K562 (cell line): ENCODE measurements at regions not wholly inside any gene's neighbourhood (a gene's known extent, or its start where the extent isn't known, plus 50 kb on each side); places are given as distances from the start of the nearest gene placed in this dataset.
A peak's percentile ranks its signal among the peaks of the same experiment; 100 is the strongest.

Experiments
- ARID1B ChIP-seq: fragments of 450-650 bp; IDR thresholded peaks from 2 replicates; pipeline ENCODE4 v1.6.1; 2016; ENCODE audit warnings: antibody characterized with exemption, mild to moderate bottlenecking, inconsistent platforms
- BACH1 ChIP-seq: fragments of 200-800 bp; sonication (Bioruptor generic); IDR thresholded peaks from 2 replicates; pipeline ENCODE4 v1.6.1; 2016; ENCODE audit warnings: missing genetic modification characterization, missing compliant biosample characterization
- CCNT2 ChIP-seq: IDR thresholded peaks from 2 replicates; pipeline ENCODE4 v1.6.1; 2011; ENCODE audit warnings: borderline replicate concordance, low read depth, mild to moderate bottlenecking, moderate library complexity, mixed read lengths, low read length; ENCODE audit not compliant: insufficient read length; ENCODE audit errors: extremely low read depth
- CREBBP ChIP-seq: IDR thresholded peaks from one replicate; pipeline ENCODE4 v1.6.1; 2012; ENCODE audit warnings: low read depth, mild to moderate bottlenecking, control low read depth, inconsistent platforms, low read length
- EP300 ChIP-seq: IDR thresholded peaks from 2 replicates; pipeline ENCODE4 v1.6.1; 2012; ENCODE audit warnings: low read length, improper control_type of control experiment
- EP400 ChIP-seq: fragments of 450-650 bp; IDR thresholded peaks from 2 replicates; pipeline ENCODE4 v1.6.1; 2017; ENCODE audit warnings: antibody characterized with exemption, mild to moderate bottlenecking, moderate library complexity
- ETV5 ChIP-seq: sonication (generic); formaldehyde crosslinking; IDR thresholded peaks from 2 replicates; pipeline ENCODE4 v1.4.0; 2020; ENCODE audit warnings: low read depth, mild to moderate bottlenecking, missing genetic modification reagents
- FOXJ2 ChIP-seq: fragments of 200-800 bp; sonication (Bioruptor generic); IDR thresholded peaks from 2 replicates; pipeline ENCODE4 v1.6.1; 2016; ENCODE audit warnings: missing genetic modification characterization, missing compliant biosample characterization
- FOXK2 ChIP-seq, 2 experiments: fragments of 450-650 bp; IDR thresholded peaks in 1 of 2; conservative IDR thresholded peaks in 1 of 2; 2 replicates each; pipeline ENCODE4 v1.6.1; 2016; ENCODE audit warnings: low read depth in 2 of 2, mild to moderate bottlenecking in 1 of 2
- HDAC6 ChIP-seq: IDR thresholded peaks from 2 replicates; pipeline ENCODE4 v1.6.1; 2012; ENCODE audit warnings: low read depth, mild to moderate bottlenecking, control low read depth, inconsistent platforms, low read length, moderate library complexity
- KDM1A ChIP-seq, 2 experiments: fragments of 450-650 bp; IDR thresholded peaks; 2 replicates each; pipeline ENCODE4 v1.6.1; 2016; ENCODE audit warnings: mild to moderate bottlenecking in 2 of 2
- POLR2B ChIP-seq: fragments of 450-650 bp; IDR thresholded peaks from 2 replicates; pipeline ENCODE4 v1.6.1; 2018; ENCODE audit warnings: low read depth; ENCODE audit not compliant: partially characterized antibody
- SAFB2 ChIP-seq: fragments of 200-400 bp; formaldehyde crosslinking; IDR thresholded peaks from 2 replicates; pipeline ENCODE4 v1.6.1; 2018; ENCODE audit warnings: borderline replicate concordance, low read length, low read depth, moderate library complexity; ENCODE audit not compliant: severe bottlenecking
- TEAD2 ChIP-seq: fragments of 450-650 bp; IDR thresholded peaks from 2 replicates; pipeline ENCODE4 v1.6.1; 2016; ENCODE audit warnings: missing genetic modification characterization, control low read depth, missing compliant biosample characterization
- THRB ChIP-seq: fragments of 450-650 bp; formaldehyde crosslinking; conservative IDR thresholded peaks from 2 replicates; pipeline ENCODE4 v1.4.0; 2022; ENCODE audit warnings: mild to moderate bottlenecking, missing genetic modification characterization
- ZBTB26 ChIP-seq: fragments of 450-650 bp; formaldehyde crosslinking; IDR thresholded peaks from 2 replicates; pipeline ENCODE4 v1.4.0; 2022; ENCODE audit warnings: missing genetic modification characterization
- ZC3H8 ChIP-seq: fragments of 450-650 bp; IDR thresholded peaks from 2 replicates; pipeline ENCODE4 v1.6.1; 2017
- ZNF12 ChIP-seq: sonication (generic); formaldehyde crosslinking; IDR thresholded peaks from 2 replicates; pipeline ENCODE4 v1.4.0; 2020; ENCODE audit warnings: mild to moderate bottlenecking, missing genetic modification reagents
- ZNF140 ChIP-seq: fragments of 250-450 bp; sonication (Bioruptor Pico); IDR thresholded peaks from 2 replicates; pipeline ENCODE4 v1.8.0; 2021; ENCODE audit warnings: moderate library complexity, mild to moderate bottlenecking, inconsistent platforms
- ZNF398 ChIP-seq: fragments of 250-450 bp; sonication (Bioruptor Pico); IDR thresholded peaks from 2 replicates; pipeline ENCODE4 v1.8.0; 2021; ENCODE audit warnings: moderate library complexity, mild to moderate bottlenecking, inconsistent platforms
- ZNF695 ChIP-seq: fragments of 450-650 bp; formaldehyde crosslinking; IDR thresholded peaks from 2 replicates; pipeline ENCODE4 v1.4.0; 2020; ENCODE audit warnings: mild to moderate bottlenecking, moderate library complexity
- TF ChIP-seq, protein P1 (sequence below): fragments of 250-450 bp; sonication (Bioruptor Pico); IDR thresholded peaks from 2 replicates; pipeline ENCODE4 v1.9.0; 2021; ENCODE audit warnings: mild to moderate bottlenecking, inconsistent platforms

- TF ChIP-seq, protein P1, sequence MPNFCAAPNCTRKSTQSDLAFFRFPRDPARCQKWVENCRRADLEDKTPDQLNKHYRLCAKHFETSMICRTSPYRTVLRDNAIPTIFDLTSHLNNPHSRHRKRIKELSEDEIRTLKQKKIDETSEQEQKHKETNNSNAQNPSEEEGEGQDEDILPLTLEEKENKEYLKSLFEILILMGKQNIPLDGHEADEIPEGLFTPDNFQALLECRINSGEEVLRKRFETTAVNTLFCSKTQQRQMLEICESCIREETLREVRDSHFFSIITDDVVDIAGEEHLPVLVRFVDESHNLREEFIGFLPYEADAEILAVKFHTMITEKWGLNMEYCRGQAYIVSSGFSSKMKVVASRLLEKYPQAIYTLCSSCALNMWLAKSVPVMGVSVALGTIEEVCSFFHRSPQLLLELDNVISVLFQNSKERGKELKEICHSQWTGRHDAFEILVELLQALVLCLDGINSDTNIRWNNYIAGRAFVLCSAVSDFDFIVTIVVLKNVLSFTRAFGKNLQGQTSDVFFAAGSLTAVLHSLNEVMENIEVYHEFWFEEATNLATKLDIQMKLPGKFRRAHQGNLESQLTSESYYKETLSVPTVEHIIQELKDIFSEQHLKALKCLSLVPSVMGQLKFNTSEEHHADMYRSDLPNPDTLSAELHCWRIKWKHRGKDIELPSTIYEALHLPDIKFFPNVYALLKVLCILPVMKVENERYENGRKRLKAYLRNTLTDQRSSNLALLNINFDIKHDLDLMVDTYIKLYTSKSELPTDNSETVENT (CRISPR knock-in tag) = no peak
- TF ChIP-seq ZNF12 (CRISPR knock-in tag) = no peak
- no peak for TF ChIP-seq ZNF695 (CRISPR knock-in tag)
- peak; percentile 50; the same call in 1 of the 2 replicates for TF ChIP-seq BACH1 (tag)
- TF ChIP-seq KDM1A (IDR thresholded peaks at IDR 0.05) = peak in 1 of 2 experiments; percentile 37; a peak in 1 of 4 replicates
- no peak for TF ChIP-seq TEAD2 (tag)
- TF ChIP-seq ZBTB26 (CRISPR knock-in tag) = peak; percentile 51; the same call in 1 of the 2 replicates
- no peak for TF ChIP-seq ZNF398 (CRISPR knock-in tag)
- TF ChIP-seq ARID1B = peak; percentile 39
- peak; percentile 14 for TF ChIP-seq POLR2B
- 0 out of 2 replicates have a peak, but pooled peaks have one; percentile 47 for TF ChIP-seq THRB
- TF ChIP-seq ZNF140 (CRISPR knock-in tag) = no peak
- TF ChIP-seq EP400 = peak; percentile 76
- TF ChIP-seq ZC3H8 = no peak
- peak; percentile 64; the same call in 1 of the 2 replicates for TF ChIP-seq FOXJ2 (tag)
- peak; percentile 81 for TF ChIP-seq EP300
- TF ChIP-seq HDAC6 = no peak
- TF ChIP-seq SAFB2 = no peak
- TF ChIP-seq CREBBP = no peak
- TF ChIP-seq CCNT2 = no peak
- TF ChIP-seq FOXK2 (conservative IDR thresholded peaks at IDR 0.05 in 1 of 2, IDR thresholded peaks at IDR 0.05 in 1 of 2; ENCODE audit: low read depth in 2 of 2) = peak in 1 of 2 experiments; percentile 50; a peak in 2 of 4 replicates
- peak; percentile 18; the same call in 1 of the 2 replicates for TF ChIP-seq ETV5 (CRISPR knock-in tag)
These were observed 220.8 kb downstream of the SNX18 start (continued) for GRCh38 chr5:54738118-54738972.
